ENCODE measurements at regions not wholly inside any gene's neighbourhood (a gene's known extent, or its start where the extent isn't known, plus 50 kb on each side); places are given as distances from the start of the nearest gene placed in this dataset.
"Not testable (repeated sequence)": the region's sequence is repeated elsewhere in the genome, so short reads cannot be mapped to it uniquely, and the experiment has no call there.

GRCh38 chr5:21473436-21473835, 1379.7 kb downstream of the CDH12 start:
- TF ChIP-seq POLR2AphosphoS5 (IDR thresholded peaks at IDR 0.05): not testable (repeated sequence)
- TF ChIP-seq, protein P1, sequence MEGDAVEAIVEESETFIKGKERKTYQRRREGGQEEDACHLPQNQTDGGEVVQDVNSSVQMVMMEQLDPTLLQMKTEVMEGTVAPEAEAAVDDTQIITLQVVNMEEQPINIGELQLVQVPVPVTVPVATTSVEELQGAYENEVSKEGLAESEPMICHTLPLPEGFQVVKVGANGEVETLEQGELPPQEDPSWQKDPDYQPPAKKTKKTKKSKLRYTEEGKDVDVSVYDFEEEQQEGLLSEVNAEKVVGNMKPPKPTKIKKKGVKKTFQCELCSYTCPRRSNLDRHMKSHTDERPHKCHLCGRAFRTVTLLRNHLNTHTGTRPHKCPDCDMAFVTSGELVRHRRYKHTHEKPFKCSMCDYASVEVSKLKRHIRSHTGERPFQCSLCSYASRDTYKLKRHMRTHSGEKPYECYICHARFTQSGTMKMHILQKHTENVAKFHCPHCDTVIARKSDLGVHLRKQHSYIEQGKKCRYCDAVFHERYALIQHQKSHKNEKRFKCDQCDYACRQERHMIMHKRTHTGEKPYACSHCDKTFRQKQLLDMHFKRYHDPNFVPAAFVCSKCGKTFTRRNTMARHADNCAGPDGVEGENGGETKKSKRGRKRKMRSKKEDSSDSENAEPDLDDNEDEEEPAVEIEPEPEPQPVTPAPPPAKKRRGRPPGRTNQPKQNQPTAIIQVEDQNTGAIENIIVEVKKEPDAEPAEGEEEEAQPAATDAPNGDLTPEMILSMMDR (IDR thresholded peaks at IDR 0.05): not testable (repeated sequence)
